IMR-90 (cell line): ENCODE measurements at regions not wholly inside any gene's neighbourhood (a gene's known extent, or its start where the extent isn't known, plus 50 kb on each side); places are given as distances from the start of the nearest gene placed in this dataset.

ENCODE experiments used
- ATAC-seq: fragments of 200-7000 bp; cut with Tn5 transposase; 2 replicates; pipeline ENCODE4 v1.9.1; 2020; ENCODE audit warnings: low read depth, mild to moderate bottlenecking, moderate library complexity
- BruUV-seq: library from RNA; stranded (reverse); fragments of 400-500 nt; replicated peaks from 2 replicates; lab custom pipeline; 2021; lab: Mats Ljungman, UMichigan
- CTCF ChIA-PET: fragments of 300-600 bp; formaldehyde crosslinking; extraction: SDS; loops from one replicate; lab custom pipeline; 2021; ENCODE audit warnings: antibody characterized with exemption; lab: Yijun Ruan, JAX
- POLR2A ChIA-PET: fragments of 300-600 bp; sonication (Branson Sonifier 250); formaldehyde crosslinking; loops from one replicate; lab custom pipeline; 2022; ENCODE audit warnings: antibody characterized with exemption; ENCODE audit not compliant: unreplicated experiment; lab: Charles Lee
- DNase-seq: peaks from one replicate; pipeline ENCODE4 v3.0.0; 2013
- H2AFZ ChIP-seq: replicated peaks from 2 replicates; pipeline ENCODE3; 2013; ENCODE audit warnings: low read length, mild to moderate bottlenecking; ENCODE audit not compliant: poor library complexity
- H2AK5ac ChIP-seq: 2 replicates; pipeline ENCODE4 v1.6.1; 2013; ENCODE audit warnings: low read depth, low read length, inconsistent platforms
- H2AK9ac ChIP-seq: replicated peaks from 2 replicates; pipeline ENCODE3; 2013; ENCODE audit warnings: mild to moderate bottlenecking, low read depth, low read length, moderate library complexity; ENCODE audit not compliant: poor library complexity
- H2BK120ac ChIP-seq: 2 replicates; pipeline ENCODE4 v1.6.1; 2013; ENCODE audit warnings: low read depth, low read length, inconsistent platforms
- H2BK15ac ChIP-seq: 3 replicates; pipeline ENCODE4 v1.6.1; 2013; ENCODE audit warnings: low read depth, low read length, inconsistent platforms
- H2BK20ac ChIP-seq: 2 replicates; pipeline ENCODE4 v1.6.1; 2013; ENCODE audit warnings: low read depth, mild to moderate bottlenecking, inconsistent platforms, low read length, moderate library complexity
- H2BK5ac ChIP-seq: 2 replicates; pipeline ENCODE4 v1.6.1; 2013; ENCODE audit warnings: mild to moderate bottlenecking, low read depth, low read length, inconsistent platforms; ENCODE audit not compliant: poor library complexity, severe bottlenecking
- H3K14ac ChIP-seq: replicated peaks from 2 replicates; pipeline ENCODE4 v1.6.1; 2013; ENCODE audit warnings: low read depth, low read length, inconsistent platforms
- H3K18ac ChIP-seq: 2 replicates; pipeline ENCODE4 v1.6.1; 2013; ENCODE audit warnings: low read depth, low read length, control low read depth
- H3K23ac ChIP-seq: 2 replicates; pipeline ENCODE4 v1.6.1; 2013; ENCODE audit warnings: low read depth, low read length, inconsistent platforms
- H3K27ac ChIP-seq: 2 replicates; pipeline ENCODE4 v1.5.1; 2013; ENCODE audit warnings: mild to moderate bottlenecking, control low read depth, low read length; ENCODE audit not compliant: insufficient read depth
- H3K27me3 ChIP-seq: 2 replicates; pipeline ENCODE4 v1.6.1; 2013; ENCODE audit warnings: low read length; ENCODE audit not compliant: control insufficient read depth, insufficient read depth
- H3K36me3 ChIP-seq: 2 replicates; pipeline ENCODE4 v1.6.1; 2013; ENCODE audit warnings: low read length, mixed read lengths; ENCODE audit not compliant: control insufficient read depth, insufficient read depth
- H3K4ac ChIP-seq: 2 replicates; pipeline ENCODE4 v1.6.1; 2013; ENCODE audit warnings: low read depth, low read length, inconsistent platforms
- H3K4me1 ChIP-seq: 2 replicates; pipeline ENCODE4 v1.6.1; 2013; ENCODE audit warnings: low read length, mixed read lengths; ENCODE audit not compliant: control insufficient read depth, insufficient read depth
- H3K4me2 ChIP-seq: 2 replicates; pipeline ENCODE4 v1.6.1; 2013; ENCODE audit warnings: low read depth, mild to moderate bottlenecking, control low read depth, low read length, moderate library complexity
- H3K4me3 ChIP-seq: 2 replicates; pipeline ENCODE4 v1.5.1; 2013; ENCODE audit warnings: low read depth, mild to moderate bottlenecking, control low read depth, low read length, moderate library complexity; ENCODE audit not compliant: insufficient read depth
- H3K56ac ChIP-seq: 2 replicates; pipeline ENCODE4 v1.6.1; 2013; ENCODE audit warnings: low read length, inconsistent platforms; ENCODE audit not compliant: insufficient read depth; ENCODE audit errors: extremely low read depth
- H3K79me1 ChIP-seq, 2 experiments: 2 replicates each; pipeline ENCODE4 v1.6.1; 2013; ENCODE audit warnings: low read length in 2 of 2, inconsistent platforms in 1 of 2, low read depth in 1 of 2
- H3K9ac ChIP-seq: 2 replicates; pipeline ENCODE4 v1.6.1; 2013; ENCODE audit warnings: low read depth, low read length, control low read depth
- H3K9me1 ChIP-seq: 2 replicates; pipeline ENCODE4 v1.6.1; 2013; ENCODE audit warnings: low read length, inconsistent platforms; ENCODE audit not compliant: insufficient read depth
- H3K9me3 ChIP-seq: 2 replicates; pipeline ENCODE4 v1.6.1; 2013; ENCODE audit warnings: low read length; ENCODE audit not compliant: control insufficient read depth, insufficient read depth
- H4K20me1 ChIP-seq: 2 replicates; pipeline ENCODE4 v1.6.1; 2013; ENCODE audit warnings: low read length, inconsistent platforms; ENCODE audit not compliant: insufficient read depth
- H4K5ac ChIP-seq: 2 replicates; pipeline ENCODE4 v1.6.1; 2013; ENCODE audit warnings: mild to moderate bottlenecking, low read depth, low read length, control low read depth
- H4K8ac ChIP-seq, 2 experiments: 2 replicates each; pipeline ENCODE4 v1.6.1; 2013; ENCODE audit warnings: low read depth in 2 of 2, low read length in 2 of 2, control low read depth in 1 of 2, inconsistent platforms in 1 of 2
- H4K91ac ChIP-seq: 2 replicates; pipeline ENCODE4 v1.6.1; 2013; ENCODE audit warnings: low read depth, low read length, inconsistent platforms; ENCODE audit not compliant: insufficient read depth
- BHLHE40 ChIP-seq: fragments of 150-350 bp; IDR thresholded peaks from 2 replicates; pipeline ENCODE4 v1.6.1; 2016; ENCODE audit warnings: mild to moderate bottlenecking, low read depth, low read length
- CEBPB ChIP-seq: IDR thresholded peaks from 2 replicates; pipeline ENCODE4 v1.6.1; 2012; ENCODE audit warnings: low read depth, low read length, improper control_type of control experiment
- CHD1 ChIP-seq: IDR thresholded peaks from 2 replicates; pipeline ENCODE4 v1.6.1; 2012; ENCODE audit warnings: low read depth, low read length, improper control_type of control experiment
- FOS ChIP-seq: fragments of 150-350 bp; IDR thresholded peaks from 2 replicates; pipeline ENCODE4 v1.6.1; 2016; ENCODE audit warnings: low read depth, low read length
- MAFK ChIP-seq: IDR thresholded peaks from 2 replicates; pipeline ENCODE4 v1.6.1; 2012; ENCODE audit warnings: low read depth, low read length, improper control_type of control experiment
- MAZ ChIP-seq: IDR thresholded peaks from 2 replicates; pipeline ENCODE4 v1.6.1; 2012; ENCODE audit warnings: low read depth, mild to moderate bottlenecking, low read length, improper control_type of control experiment, moderate library complexity, borderline replicate concordance
- MXI1 ChIP-seq: IDR thresholded peaks from 2 replicates; pipeline ENCODE4 v1.6.1; 2012; ENCODE audit warnings: low read depth, mild to moderate bottlenecking, low read length, moderate library complexity, borderline replicate concordance
- NFE2L2 ChIP-seq: fragments of 150-350 bp; IDR thresholded peaks from 2 replicates; pipeline ENCODE4 v1.6.1; 2016; ENCODE audit warnings: low read depth, mild to moderate bottlenecking, low read length
- POLR2A ChIP-seq: IDR thresholded peaks from 2 replicates; pipeline ENCODE4 v1.6.1; 2012; ENCODE audit warnings: mild to moderate bottlenecking, low read depth, low read length
- RAD21 ChIP-seq: IDR thresholded peaks from 2 replicates; pipeline ENCODE4 v1.6.1; 2012; ENCODE audit warnings: low read length, improper control_type of control experiment
- RCOR1 ChIP-seq: IDR thresholded peaks from 2 replicates; pipeline ENCODE4 v1.6.1; 2012; ENCODE audit warnings: mild to moderate bottlenecking, low read length, improper control_type of control experiment; ENCODE audit not compliant: insufficient replicate concordance
- RFX5 ChIP-seq: IDR thresholded peaks from 2 replicates; pipeline ENCODE4 v1.8.0; 2012; ENCODE audit warnings: low read depth, mild to moderate bottlenecking, low read length, moderate library complexity
- SMC3 ChIP-seq: fragments of 150-350 bp; IDR thresholded peaks from 2 replicates; pipeline ENCODE4 v1.6.1; 2016; ENCODE audit warnings: low read depth, mild to moderate bottlenecking, antibody characterized with exemption, low read length, moderate library complexity
- WGBS, 2 experiments: methylation state at CpG; one replicate each; pipeline versions ENCODE4 v1.1.5 to v1.1.7; 2013; ENCODE audit warnings: missing lambda C conversion rate in 2 of 2; ENCODE audit not compliant: insufficient read length in 1 of 2; ENCODE audit errors: extremely low coverage in 2 of 2; 5-methylcytosine and 5-hydroxymethylcytosine counted together
- dilution Hi-C: fragments of 300-500 bp; cut with HindIII; formaldehyde crosslinking; loops from one replicate; pipeline ENCODE4 v1.14.3; 2018; ENCODE audit warnings: low sequenced_read_pairs; ENCODE audit not compliant: unreplicated experiment
- in situ Hi-C: fragments of 300-500 bp; cut with MboI; formaldehyde crosslinking; loops from 3 replicates; pipeline ENCODE4 v1.14.3; 2019; ENCODE audit warnings: low sequenced_read_pairs, inconsistent platforms, mixed read lengths
- intact Hi-C: fragments of 100-400 bp; cut with micrococcal nuclease; formaldehyde crosslinking; loops from 2 replicates; pipeline ENCODE4 v1.10.0; 2022
- TF ChIP-seq, protein P1 (sequence below): conservative IDR thresholded peaks from 2 replicates; pipeline ENCODE4 v1.5.1; 2012; ENCODE audit warnings: mild to moderate bottlenecking, low read depth, low read length, improper control_type of control experiment
- TF ChIP-seq, protein P2 (sequence below): fragments of 150-350 bp; IDR thresholded peaks from 2 replicates; pipeline ENCODE4 v1.6.1; 2016; ENCODE audit warnings: low read depth, mild to moderate bottlenecking, low read length, moderate library complexity, borderline replicate concordance
- TF ChIP-seq, protein P3 (sequence below): fragments of 150-350 bp; IDR thresholded peaks from 2 replicates; pipeline ENCODE4 v1.6.1; 2017; ENCODE audit warnings: mild to moderate bottlenecking, antibody characterized with exemption, low read length, low read depth

DNA sequence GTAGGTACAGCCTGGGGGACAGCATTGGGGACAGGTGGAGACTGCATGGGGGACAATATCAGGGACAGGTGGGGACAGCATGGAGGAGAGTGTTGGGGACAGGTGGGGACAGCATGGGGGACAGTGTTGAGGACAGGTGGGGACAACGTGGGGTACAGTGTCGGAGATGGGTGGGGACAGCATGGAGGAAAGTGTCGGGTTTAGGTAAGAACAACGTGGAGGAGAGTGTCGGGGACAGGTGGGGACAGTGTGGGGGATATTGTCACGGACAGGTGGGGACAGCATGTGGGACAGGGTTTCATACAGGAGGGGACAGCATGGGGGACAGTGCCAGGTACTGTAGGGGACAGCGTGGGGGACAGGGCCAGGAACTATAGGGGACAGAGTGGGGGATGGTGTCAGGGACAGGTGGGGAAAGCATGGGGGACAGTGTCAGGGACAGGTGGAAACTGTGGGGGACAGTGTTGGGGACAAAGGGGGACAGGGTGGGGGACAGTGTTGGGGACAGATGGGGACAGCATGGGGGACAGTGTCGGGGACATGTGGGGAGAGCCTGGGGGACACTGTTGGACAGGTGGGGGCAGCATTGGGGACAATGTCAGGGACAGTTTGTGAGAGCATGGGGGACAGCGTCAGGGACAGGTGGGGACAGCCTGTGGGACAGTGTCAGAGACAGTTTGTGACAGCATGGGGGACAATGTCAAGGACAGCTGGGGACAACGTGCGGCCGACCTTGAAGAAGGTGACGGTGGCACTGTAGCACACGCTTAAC, 213.1 kb downstream of the TMEM121 start:
- Histone ChIP-seq H3K36me3 (no peaks in the 10 kb centered on the region), H4K20me1 (no peaks in the 10 kb centered on the region), H2AK9ac (no peak overlapping the region), H3K27me3 (no peaks in the 10 kb centered on the region), H3K4me1 (no peaks in the 10 kb centered on the region), H4K91ac (no peak overlapping the region), H3K9me1 (no peaks in the 10 kb centered on the region), H4K5ac (no peak overlapping the region), H3K27ac (no peak overlapping the region), H2BK15ac (no peak overlapping the region), H3K4ac (no peak overlapping the region), H2BK20ac (no peak overlapping the region), H2AK5ac (no peak overlapping the region), H3K4me3 (no peak overlapping the region), H2BK120ac (no peak overlapping the region), H4K8ac (no peak overlapping the region), H3K14ac (no peak overlapping the region), H3K9me3 (peaks cover 18% of the 10 kb centered on the region), H3K79me1 (no peaks in the 10 kb centered on the region), H3K18ac (no peak overlapping the region), H2BK5ac (no peak overlapping the region), H3K9ac (no peak overlapping the region), H3K4me2 (no peak overlapping the region), H2AFZ (no peak overlapping the region), H3K23ac (no peak overlapping the region), H3K56ac (no peak overlapping the region)
- DNase-seq = no peak
- TF ChIP-seq MAFK (no peak), RAD21 (no peak), FOS (no peak), RFX5 (no peak), BHLHE40 (no peak), CHD1 (no peak), POLR2A (no peak), SMC3 (no peak), MAZ (no peak), NFE2L2 (no peak), RCOR1 (no peak), CEBPB (no peak), MXI1 (no peak)
- TF ChIP-seq, protein P1, sequence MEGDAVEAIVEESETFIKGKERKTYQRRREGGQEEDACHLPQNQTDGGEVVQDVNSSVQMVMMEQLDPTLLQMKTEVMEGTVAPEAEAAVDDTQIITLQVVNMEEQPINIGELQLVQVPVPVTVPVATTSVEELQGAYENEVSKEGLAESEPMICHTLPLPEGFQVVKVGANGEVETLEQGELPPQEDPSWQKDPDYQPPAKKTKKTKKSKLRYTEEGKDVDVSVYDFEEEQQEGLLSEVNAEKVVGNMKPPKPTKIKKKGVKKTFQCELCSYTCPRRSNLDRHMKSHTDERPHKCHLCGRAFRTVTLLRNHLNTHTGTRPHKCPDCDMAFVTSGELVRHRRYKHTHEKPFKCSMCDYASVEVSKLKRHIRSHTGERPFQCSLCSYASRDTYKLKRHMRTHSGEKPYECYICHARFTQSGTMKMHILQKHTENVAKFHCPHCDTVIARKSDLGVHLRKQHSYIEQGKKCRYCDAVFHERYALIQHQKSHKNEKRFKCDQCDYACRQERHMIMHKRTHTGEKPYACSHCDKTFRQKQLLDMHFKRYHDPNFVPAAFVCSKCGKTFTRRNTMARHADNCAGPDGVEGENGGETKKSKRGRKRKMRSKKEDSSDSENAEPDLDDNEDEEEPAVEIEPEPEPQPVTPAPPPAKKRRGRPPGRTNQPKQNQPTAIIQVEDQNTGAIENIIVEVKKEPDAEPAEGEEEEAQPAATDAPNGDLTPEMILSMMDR = no peak
- TF ChIP-seq, protein P2, sequence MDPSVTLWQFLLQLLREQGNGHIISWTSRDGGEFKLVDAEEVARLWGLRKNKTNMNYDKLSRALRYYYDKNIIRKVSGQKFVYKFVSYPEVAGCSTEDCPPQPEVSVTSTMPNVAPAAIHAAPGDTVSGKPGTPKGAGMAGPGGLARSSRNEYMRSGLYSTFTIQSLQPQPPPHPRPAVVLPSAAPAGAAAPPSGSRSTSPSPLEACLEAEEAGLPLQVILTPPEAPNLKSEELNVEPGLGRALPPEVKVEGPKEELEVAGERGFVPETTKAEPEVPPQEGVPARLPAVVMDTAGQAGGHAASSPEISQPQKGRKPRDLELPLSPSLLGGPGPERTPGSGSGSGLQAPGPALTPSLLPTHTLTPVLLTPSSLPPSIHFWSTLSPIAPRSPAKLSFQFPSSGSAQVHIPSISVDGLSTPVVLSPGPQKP = no peak
- TF ChIP-seq, protein P3, sequence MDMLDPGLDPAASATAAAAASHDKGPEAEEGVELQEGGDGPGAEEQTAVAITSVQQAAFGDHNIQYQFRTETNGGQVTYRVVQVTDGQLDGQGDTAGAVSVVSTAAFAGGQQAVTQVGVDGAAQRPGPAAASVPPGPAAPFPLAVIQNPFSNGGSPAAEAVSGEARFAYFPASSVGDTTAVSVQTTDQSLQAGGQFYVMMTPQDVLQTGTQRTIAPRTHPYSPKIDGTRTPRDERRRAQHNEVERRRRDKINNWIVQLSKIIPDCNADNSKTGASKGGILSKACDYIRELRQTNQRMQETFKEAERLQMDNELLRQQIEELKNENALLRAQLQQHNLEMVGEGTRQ = no peak
- dilution Hi-C loops = no loop called here
- no TSS peak for BruUV-seq
- intact Hi-C loops = no loop called here
- 63% methylated on average over 6 of the region's 14 CpGs; no CpG with 5 or more reads in 1 of the 2 experiments for WGBS, 2 experiments
- CTCF ChIA-PET = no interaction called here
- POLR2A ChIA-PET = no interaction called here
- in situ Hi-C loops = no loop called here
- no peak for ATAC-seq
